ENCODE measurements at regions not wholly inside any gene's neighbourhood (a gene's known extent, or its start where the extent isn't known, plus 50 kb on each side); places are given as distances from the start of the nearest gene placed in this dataset.

- no peak for TF ChIP-seq RNF2 (IDR thresholded peaks at IDR 0.05; ENCODE audit: borderline replicate concordance, low read depth, low read length, missing control alignments, poor library complexity, severe bottlenecking)
- no peak for TF ChIP-seq SAP30 (IDR thresholded peaks at IDR 0.05; ENCODE audit: insufficient read depth, insufficient replicate concordance, low read length)
- TF ChIP-seq RFX5 (IDR thresholded peaks at IDR 0.05; ENCODE audit: borderline replicate concordance, low read depth, low read length): no peak
Observed at GRCh38 chr4:32962100-32962499, 2241.9 kb downstream of the PCDH7 start (continued).
